Ascending aorta (tissue), 2 donors: ENCODE measurements at regions not wholly inside any gene's neighbourhood (a gene's known extent, or its start where the extent isn't known, plus 50 kb on each side); places are given as distances from the start of the nearest gene placed in this dataset.

Experiments
- DNase-seq, 2 donors: peaks; one replicate each; pipeline ENCODE4 v3.0.0-alpha.2; 2019; ENCODE audit warnings: low spot score in 2 of 2
- H3K27ac ChIP-seq, 2 donors: fragments of 200-600 bp; sonication (generic); one replicate each; pipeline ENCODE4 v1.5.1; 2016 to 2017; ENCODE audit warnings: mild to moderate bottlenecking in 1 of 2
- H3K27me3 ChIP-seq: fragments of 200-600 bp; sonication (generic); one replicate; pipeline ENCODE4 v1.5.1; 2017
- H3K36me3 ChIP-seq, 2 donors: fragments of 200-600 bp; sonication (generic); one replicate each; pipeline ENCODE4 v1.5.1; 2016
- H3K4me1 ChIP-seq, 2 donors: fragments of 200-600 bp; sonication (generic); one replicate each; pipeline ENCODE4 v1.5.1; 2016 to 2017; ENCODE audit warnings: mild to moderate bottlenecking in 1 of 2
- H3K4me3 ChIP-seq, 2 donors: fragments of 200-600 bp; sonication (generic); one replicate each; pipeline ENCODE4 v1.5.1; 2016 to 2017; ENCODE audit warnings: mild to moderate bottlenecking in 1 of 2
- H3K9me3 ChIP-seq, 2 donors: fragments of 200-600 bp; sonication (generic); one replicate each; pipeline ENCODE4 v1.5.1; 2016
- intact Hi-C: fragments of 100-400 bp; cut with DNase I; formaldehyde crosslinking; loops from one replicate; pipeline ENCODE4 v1.15.1; 2023
- TF ChIP-seq, protein P1 (sequence below), 3 experiments: fragments of 200-600 bp in 2 of 3; fragments of 450-650 bp in 1 of 3; sonication (generic) in 2 of 3; IDR thresholded peaks; one replicate each; pipeline ENCODE4 v1.5.1; 2016 to 2019; ENCODE audit warnings: antibody characterized with exemption in 3 of 3, mild to moderate bottlenecking in 1 of 3, moderate library complexity in 1 of 3

- H3K4me3 ChIP-seq: no peak overlapping the region
- H3K27ac ChIP-seq: no peak overlapping the region
- no peaks in the 10 kb centered on the region for H3K9me3 ChIP-seq
- H3K4me1 ChIP-seq: no peaks in the 10 kb centered on the region
- intact Hi-C loops: no loop called here
- no peak for DNase-seq
- no peaks in the 10 kb centered on the region for H3K36me3 ChIP-seq
- H3K27me3 ChIP-seq: no peaks in the 10 kb centered on the region
- TF ChIP-seq, protein P1, sequence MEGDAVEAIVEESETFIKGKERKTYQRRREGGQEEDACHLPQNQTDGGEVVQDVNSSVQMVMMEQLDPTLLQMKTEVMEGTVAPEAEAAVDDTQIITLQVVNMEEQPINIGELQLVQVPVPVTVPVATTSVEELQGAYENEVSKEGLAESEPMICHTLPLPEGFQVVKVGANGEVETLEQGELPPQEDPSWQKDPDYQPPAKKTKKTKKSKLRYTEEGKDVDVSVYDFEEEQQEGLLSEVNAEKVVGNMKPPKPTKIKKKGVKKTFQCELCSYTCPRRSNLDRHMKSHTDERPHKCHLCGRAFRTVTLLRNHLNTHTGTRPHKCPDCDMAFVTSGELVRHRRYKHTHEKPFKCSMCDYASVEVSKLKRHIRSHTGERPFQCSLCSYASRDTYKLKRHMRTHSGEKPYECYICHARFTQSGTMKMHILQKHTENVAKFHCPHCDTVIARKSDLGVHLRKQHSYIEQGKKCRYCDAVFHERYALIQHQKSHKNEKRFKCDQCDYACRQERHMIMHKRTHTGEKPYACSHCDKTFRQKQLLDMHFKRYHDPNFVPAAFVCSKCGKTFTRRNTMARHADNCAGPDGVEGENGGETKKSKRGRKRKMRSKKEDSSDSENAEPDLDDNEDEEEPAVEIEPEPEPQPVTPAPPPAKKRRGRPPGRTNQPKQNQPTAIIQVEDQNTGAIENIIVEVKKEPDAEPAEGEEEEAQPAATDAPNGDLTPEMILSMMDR (IDR thresholded peaks at IDR 0.05): no peak
Measured at GRCh38 chr2:136510244-136510643, 255.1 kb upstream of the THSD7B start.

GRCh38 chr2:136505462-136505861 lies 259.9 kb upstream of the THSD7B start:
- Histone ChIP-seq H3K9me3 (no peaks in the 10 kb centered on the region), H3K27ac (no peak overlapping the region), H3K4me1 (no peaks in the 10 kb centered on the region), H3K4me3 (no peak overlapping the region), H3K27me3 (no peaks in the 10 kb centered on the region), H3K36me3 (no peaks in the 10 kb centered on the region)
- TF ChIP-seq, protein P1 (IDR thresholded peaks at IDR 0.05): no peak
- intact Hi-C loops: no loop called here
- no peak for DNase-seq

GRCh38 chr2:136502660-136503059 lies 262.7 kb upstream of the THSD7B start:
- H3K4me3 ChIP-seq: no peak overlapping the region
- no peak overlapping the region for H3K27ac ChIP-seq
- TF ChIP-seq, protein P1 (IDR thresholded peaks at IDR 0.05): no peak
- intact Hi-C loops: no loop called here
- no peaks in the 10 kb centered on the region for H3K4me1 ChIP-seq
- H3K27me3 ChIP-seq: no peaks in the 10 kb centered on the region
- no peaks in the 10 kb centered on the region for H3K9me3 ChIP-seq
- DNase-seq: no peak
- no peaks in the 10 kb centered on the region for H3K36me3 ChIP-seq

- H3K36me3 ChIP-seq: no peaks in the 10 kb centered on the region
- H3K9me3 ChIP-seq: no peaks in the 10 kb centered on the region
- no peak for DNase-seq
- intact Hi-C loops: no loop called here
- H3K4me3 ChIP-seq: no peak overlapping the region
- no peaks in the 10 kb centered on the region for H3K27me3 ChIP-seq
- H3K4me1 ChIP-seq: no peaks in the 10 kb centered on the region
- no peak overlapping the region for H3K27ac ChIP-seq
- TF ChIP-seq, protein P1 (IDR thresholded peaks at IDR 0.05): no peak
Measured at GRCh38 chr2:136497709-136498108, 267.6 kb upstream of the THSD7B start.

GRCh38 chr2:136496966-136497365 lies 268.4 kb upstream of the THSD7B start:
- intact Hi-C loops: no loop called here
- H3K36me3 ChIP-seq: no peaks in the 10 kb centered on the region
- TF ChIP-seq, protein P1 (IDR thresholded peaks at IDR 0.05): no peak
- H3K27me3 ChIP-seq: no peaks in the 10 kb centered on the region
- no peaks in the 10 kb centered on the region for H3K4me1 ChIP-seq
- no peak for DNase-seq
- H3K9me3 ChIP-seq: no peaks in the 10 kb centered on the region
- H3K27ac ChIP-seq: no peak overlapping the region
- no peak overlapping the region for H3K4me3 ChIP-seq

DNA sequence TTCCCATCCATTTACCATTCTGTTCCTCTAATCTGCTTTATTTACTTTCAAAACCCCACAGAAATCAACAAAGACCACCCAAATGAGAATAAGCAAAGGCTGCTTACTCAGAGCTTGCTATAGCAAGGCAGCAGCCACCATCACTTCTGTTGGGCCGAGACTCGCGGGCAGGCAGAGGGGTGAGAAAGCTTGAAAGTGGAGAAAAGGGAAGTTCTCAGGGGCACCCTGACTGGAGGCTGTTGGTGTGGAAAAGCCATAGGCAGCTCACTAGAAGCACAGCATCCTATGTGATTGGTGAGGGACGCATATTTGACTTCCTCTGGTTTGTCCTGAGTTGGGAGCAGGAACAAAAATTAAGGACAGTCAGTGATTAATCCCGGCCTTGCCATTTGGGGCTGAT lies 269.7 kb upstream of the THSD7B start:
- Histone ChIP-seq H3K4me3 (no peak overlapping the region), H3K27ac (no peak overlapping the region), H3K9me3 (no peaks in the 10 kb centered on the region), H3K27me3 (no peaks in the 10 kb centered on the region), H3K4me1 (no peaks in the 10 kb centered on the region), H3K36me3 (no peaks in the 10 kb centered on the region)
- DNase-seq: no peak
- intact Hi-C loops: no loop called here
- TF ChIP-seq, protein P1 (IDR thresholded peaks at IDR 0.05): no peak
